ENCODE measurements at regions not wholly inside any gene's neighbourhood (a gene's known extent, or its start where the extent isn't known, plus 50 kb on each side); places are given as distances from the start of the nearest gene placed in this dataset.
"Not testable (repeated sequence)": the region's sequence is repeated elsewhere in the genome, so short reads cannot be mapped to it uniquely, and the experiment has no call there.

DNA sequence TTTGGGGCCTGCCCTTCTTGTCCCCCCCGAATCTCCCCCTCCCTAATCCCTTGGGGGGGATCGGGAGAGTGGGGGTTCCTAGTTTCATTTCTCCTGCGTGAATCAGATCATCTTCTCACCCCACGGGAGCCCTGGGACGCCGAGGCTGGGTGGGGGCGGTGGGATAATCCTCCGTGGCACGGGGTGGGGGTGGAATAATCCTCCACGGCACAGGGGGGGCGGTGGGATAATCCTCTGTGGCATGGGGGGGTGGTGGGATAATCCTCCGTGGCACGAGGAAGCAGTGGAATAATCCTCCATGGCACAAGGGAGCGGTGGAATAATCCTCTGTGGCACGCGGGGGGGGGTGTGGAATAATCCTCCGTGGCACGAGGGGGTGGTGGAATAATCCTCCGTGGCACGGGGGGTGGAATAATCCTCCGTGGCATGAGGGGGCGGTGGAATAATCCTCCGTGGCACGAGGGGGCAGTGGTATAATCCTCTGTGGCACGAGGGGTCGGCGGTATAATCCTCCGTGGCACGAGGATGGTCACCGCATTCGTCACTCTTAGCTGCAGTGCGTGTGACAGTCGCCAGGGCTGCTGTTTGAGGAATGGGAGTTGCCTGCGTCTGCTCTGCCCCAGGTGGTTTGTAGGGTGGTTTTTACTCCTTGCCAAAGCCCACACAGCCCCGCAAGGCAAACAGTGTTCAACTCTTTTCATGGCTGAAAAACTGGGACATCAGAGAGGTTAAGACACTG is 156.9 kb downstream of the LAT start:
- TF ChIP-seq, protein P1, sequence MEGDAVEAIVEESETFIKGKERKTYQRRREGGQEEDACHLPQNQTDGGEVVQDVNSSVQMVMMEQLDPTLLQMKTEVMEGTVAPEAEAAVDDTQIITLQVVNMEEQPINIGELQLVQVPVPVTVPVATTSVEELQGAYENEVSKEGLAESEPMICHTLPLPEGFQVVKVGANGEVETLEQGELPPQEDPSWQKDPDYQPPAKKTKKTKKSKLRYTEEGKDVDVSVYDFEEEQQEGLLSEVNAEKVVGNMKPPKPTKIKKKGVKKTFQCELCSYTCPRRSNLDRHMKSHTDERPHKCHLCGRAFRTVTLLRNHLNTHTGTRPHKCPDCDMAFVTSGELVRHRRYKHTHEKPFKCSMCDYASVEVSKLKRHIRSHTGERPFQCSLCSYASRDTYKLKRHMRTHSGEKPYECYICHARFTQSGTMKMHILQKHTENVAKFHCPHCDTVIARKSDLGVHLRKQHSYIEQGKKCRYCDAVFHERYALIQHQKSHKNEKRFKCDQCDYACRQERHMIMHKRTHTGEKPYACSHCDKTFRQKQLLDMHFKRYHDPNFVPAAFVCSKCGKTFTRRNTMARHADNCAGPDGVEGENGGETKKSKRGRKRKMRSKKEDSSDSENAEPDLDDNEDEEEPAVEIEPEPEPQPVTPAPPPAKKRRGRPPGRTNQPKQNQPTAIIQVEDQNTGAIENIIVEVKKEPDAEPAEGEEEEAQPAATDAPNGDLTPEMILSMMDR (IDR thresholded peaks at IDR 0.05; ENCODE audit: low read depth, low read length) = no peak
- no peak for DNase-seq (ENCODE audit: low read depth in 2 of 2)
- H3K4me3 ChIP-seq (replicated peaks in 1 of 2; ENCODE audit: low read depth in 2 of 2, low read length in 2 of 2) = no peak overlapping the region

DNA sequence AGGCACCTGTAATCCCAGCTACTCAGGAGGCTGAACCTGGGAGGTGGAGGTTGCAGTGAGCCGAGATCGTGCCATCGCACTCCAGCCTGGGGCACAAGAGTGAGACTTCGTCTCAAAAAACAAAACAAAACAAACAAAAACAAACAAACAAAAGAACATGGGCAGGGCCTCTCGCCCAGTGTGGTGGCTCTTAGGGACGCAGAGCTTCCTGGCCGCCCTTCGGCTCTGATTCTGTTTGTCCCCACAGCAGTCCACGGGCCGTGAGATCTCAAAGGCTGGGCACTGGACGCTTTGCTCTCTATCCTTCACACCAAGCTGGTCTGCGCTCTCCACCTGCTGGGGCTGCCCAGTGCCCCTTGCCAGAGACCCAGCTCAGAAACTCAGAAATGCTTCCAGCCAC is 156.3 kb downstream of the LAT start:
- not testable (repeated sequence) for DNase-seq (ENCODE audit: low read depth in 2 of 2); H3K4me3 ChIP-seq (replicated peaks in 1 of 2; ENCODE audit: low read depth in 2 of 2, low read length in 2 of 2)

DNA sequence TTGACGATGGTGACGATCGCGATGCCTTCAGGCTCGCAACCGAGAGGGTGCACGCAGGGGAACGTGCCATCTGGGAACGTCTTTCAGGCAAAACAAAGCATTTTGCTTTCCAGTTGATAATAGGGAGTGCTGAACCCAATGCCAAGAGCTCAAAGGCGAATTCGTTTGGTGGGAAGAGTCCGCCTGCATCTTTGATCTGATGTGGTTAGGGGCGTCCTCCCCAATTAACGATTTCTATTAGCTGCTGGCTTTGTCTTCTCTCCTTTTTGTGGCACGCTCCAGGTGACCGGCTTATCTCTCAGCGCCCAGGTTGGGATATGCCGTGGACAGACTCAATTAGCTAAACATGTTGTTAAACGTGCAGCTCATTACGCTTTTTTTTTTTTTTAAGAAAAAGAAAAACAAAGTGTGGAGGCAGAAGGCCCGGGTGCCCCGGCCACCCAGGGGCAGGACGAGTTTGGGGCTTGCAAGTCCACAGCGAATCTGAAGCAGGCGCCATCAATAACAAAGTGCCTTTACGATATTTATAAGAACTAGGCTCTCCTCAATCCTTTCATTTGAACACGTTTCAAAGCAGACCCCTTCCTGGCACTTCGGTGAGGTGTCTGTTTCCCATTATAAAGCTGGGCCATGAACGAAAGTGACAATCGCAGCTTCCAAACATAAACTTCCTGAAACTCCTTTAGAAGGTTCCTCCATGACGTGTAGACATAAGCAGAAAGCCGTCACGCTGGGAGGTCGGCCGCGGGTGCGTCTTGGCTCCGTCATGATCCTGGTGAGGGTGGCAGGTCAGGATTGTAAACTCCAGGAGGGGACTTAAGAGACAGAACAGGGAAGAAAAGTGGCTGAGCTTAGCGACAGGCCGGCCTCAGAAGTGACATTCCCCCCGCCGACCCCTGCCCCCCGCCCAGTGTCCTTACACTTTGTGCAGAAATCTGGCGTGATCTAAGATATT is 155.3 kb downstream of the LAT start:
- H3K4me3 ChIP-seq (replicated peaks in 1 of 2; ENCODE audit: low read depth in 2 of 2, low read length in 2 of 2); DNase-seq (ENCODE audit: low read depth in 2 of 2): not testable (repeated sequence)

DNA sequence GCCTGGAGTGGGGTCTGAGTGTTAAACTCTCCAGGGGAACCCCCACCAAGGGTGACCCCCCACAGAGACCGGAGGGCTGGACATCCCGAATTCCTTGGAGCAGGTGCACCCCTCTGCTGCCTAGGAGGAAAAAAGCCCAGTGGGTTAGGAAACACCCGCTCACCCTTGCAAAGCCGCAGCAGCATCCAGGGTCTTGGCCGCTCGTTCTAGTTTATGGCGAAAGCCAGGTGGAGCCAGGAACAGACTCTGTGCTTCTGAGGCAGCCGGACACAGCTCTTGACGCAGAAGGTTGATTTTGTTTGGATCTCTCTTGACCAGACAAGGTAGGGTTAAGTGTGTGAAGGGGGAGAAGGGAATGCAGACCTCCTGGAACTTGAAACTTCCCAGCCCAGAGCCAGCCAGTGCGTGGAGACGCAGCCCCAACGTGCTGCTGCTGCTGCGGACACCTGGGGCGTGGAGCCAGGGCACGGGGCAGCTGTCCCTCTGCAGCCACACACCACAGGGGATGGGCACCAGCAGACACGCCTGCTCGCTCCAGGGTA is 154.5 kb downstream of the LAT start:
- TF ChIP-seq, protein P1 (IDR thresholded peaks at IDR 0.05; ENCODE audit: low read depth, low read length) = no peak
- no peak overlapping the region for H3K4me3 ChIP-seq (replicated peaks in 1 of 2; ENCODE audit: low read depth in 2 of 2, low read length in 2 of 2)

DNA sequence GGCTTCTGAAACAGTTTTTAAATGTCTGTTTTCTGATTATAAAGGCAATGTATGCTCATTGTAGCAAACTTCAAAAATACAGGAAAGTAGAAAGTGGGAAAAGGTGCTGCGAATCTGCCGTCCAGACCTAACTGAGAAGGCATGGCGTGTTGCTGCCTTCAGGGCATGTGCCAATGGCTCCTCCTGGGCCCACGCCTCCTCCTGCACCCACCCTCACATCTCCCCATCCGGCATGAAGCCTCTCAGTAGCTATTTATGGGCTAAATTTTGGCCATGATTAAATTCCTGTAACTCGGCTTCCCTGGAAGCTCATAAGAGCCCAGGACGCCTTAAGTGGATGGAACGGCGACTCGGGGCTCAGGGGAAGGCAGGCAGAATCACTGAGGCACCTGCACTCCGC is 153.8 kb downstream of the LAT start:
- not testable (repeated sequence) for H3K4me3 ChIP-seq (replicated peaks in 1 of 2; ENCODE audit: low read depth in 2 of 2, low read length in 2 of 2); DNase-seq (ENCODE audit: low read depth in 2 of 2)

More for the DNA sequence above, 154.5 kb downstream of the LAT start:
- no peak for DNase-seq (ENCODE audit: low read depth in 2 of 2)

DNA sequence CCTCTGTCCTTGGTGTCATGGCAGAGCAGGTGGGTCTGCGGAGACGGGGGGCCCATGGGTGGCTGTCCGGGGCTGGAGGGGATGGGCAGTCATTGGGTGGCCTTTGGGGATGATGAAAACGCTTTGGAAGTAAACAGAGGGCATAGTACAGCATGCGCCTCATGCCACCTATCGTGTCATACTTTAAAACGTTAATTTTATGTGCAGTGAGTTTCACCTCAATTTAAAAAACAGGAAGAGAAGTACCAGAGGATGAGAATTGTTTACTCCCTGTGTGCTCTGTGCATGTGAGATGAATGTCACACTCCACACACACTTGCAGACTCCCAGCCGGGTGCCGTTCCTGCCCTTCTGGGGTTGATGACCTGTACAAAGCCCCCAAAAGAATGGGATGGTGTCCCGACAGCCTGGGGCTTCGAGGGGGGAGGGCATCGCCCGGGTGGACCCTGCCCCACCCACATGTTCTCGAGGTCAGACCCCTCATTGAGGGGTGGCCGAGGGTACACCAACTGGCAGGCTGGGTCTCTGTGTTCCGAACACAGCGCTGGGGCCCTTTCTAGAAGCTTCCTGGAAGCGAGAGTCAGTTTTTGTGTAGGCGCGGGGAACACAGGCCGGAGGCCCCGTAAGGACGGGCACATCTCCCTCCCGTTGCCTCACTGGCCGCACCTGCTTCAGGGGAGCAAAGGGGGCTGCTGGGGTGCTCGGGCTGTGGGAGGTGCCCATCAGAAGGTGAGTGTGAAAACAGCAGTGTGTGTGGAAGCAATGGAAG is 153.2 kb downstream of the LAT start:
- not testable (repeated sequence) for H3K4me3 ChIP-seq (replicated peaks in 1 of 2; ENCODE audit: low read depth in 2 of 2, low read length in 2 of 2); DNase-seq (ENCODE audit: low read depth in 2 of 2)

DNA sequence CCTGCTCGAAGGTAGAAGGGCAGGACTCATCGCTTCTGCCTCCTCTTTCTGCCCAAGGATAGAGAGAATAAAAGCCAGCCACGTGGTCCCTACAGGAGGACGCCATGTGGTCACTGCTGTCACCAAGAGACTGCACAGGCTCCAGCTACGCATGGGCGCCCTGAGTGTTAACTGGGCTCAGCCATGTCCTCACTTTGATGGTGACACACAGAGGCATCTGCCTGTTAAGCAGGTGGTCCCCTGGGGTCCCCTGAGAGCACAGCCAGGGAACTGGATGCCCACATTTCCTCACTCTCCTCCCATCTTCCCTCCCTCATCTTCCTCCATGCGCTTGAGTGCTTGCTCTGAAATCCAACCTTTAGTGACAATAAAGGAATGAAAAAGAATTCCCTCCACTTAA is 152.6 kb downstream of the LAT start:
- H3K4me3 ChIP-seq (replicated peaks in 1 of 2; ENCODE audit: low read depth in 2 of 2, low read length in 2 of 2); DNase-seq (ENCODE audit: low read depth in 2 of 2): not testable (repeated sequence)

DNA sequence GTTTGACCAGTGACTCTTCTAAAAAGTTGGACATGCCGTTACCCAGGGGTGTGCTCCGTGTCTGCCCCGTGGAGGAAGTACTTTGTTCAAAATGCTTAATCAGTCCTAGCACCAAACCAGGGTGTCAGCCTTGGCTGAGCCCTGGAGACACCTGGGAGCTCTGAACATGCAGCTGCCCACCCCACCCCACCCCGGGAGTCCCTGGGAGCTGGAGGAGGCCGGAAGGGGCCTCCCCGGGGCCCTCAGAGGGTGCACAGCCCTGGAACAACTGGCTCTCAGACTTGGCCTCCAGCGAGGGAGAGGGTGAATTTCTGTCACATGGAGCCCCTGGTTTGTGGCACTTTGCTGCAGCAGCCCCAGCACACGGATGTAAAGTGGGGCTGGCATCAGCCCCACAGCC is 152.1 kb downstream of the LAT start:
- not testable (repeated sequence) for H3K4me3 ChIP-seq (replicated peaks in 1 of 2; ENCODE audit: low read depth in 2 of 2, low read length in 2 of 2); DNase-seq (ENCODE audit: low read depth in 2 of 2)

DNA sequence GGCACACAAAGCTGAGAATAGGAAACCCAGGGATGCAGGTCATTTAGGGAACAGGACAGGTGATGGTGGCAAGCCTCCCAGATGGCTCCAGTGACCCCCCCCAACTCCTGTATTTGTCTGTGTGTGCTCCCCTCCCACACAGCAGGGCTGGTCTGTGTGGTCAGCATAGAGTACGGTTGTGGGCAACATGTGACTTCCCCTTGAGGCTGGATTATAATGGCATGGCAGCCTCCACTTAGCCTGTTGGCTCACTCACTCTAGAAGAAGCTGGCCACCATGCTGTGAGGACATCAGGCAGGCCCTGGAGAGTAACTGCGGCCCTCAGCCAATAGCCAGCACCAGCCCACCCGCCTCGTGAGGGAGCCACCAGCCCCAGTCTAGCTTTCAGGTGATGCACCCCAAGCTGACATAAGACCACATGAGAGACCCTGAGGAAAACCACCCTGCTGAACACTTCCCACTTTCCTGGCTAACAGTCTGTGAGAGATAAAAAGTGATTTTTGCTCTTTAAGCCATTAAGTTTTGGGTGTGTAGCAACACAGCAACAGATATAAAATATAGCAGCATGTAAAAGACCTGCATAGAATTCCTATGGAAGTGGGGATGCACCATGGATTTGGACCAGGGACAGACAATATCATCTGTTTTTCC is 151.3 kb downstream of the LAT start:
- not testable (repeated sequence) for H3K4me3 ChIP-seq (replicated peaks in 1 of 2; ENCODE audit: low read depth in 2 of 2, low read length in 2 of 2); DNase-seq (ENCODE audit: low read depth in 2 of 2)

DNA sequence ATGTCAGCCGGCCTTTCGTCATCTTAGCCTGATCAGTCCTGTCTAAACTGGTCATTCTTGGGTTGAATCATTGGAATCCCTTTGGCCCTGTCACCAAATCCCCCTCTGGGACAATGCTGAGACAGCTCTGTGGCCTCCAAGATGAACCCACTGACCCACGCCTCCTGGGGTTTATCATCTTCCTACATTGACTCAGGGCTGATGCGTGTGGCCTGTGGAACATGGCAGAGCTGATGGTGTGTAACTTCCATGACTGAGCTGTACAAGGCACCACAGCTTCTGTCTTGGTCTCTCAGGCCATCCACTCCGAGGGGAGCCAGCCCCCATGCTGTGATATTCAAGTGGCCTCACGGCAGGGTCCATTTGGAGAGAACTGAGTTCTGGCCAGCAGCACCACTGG is 150.2 kb downstream of the LAT start:
- DNase-seq (ENCODE audit: low read depth in 2 of 2); H3K4me3 ChIP-seq (replicated peaks in 1 of 2; ENCODE audit: low read depth in 2 of 2, low read length in 2 of 2): not testable (repeated sequence)

DNA sequence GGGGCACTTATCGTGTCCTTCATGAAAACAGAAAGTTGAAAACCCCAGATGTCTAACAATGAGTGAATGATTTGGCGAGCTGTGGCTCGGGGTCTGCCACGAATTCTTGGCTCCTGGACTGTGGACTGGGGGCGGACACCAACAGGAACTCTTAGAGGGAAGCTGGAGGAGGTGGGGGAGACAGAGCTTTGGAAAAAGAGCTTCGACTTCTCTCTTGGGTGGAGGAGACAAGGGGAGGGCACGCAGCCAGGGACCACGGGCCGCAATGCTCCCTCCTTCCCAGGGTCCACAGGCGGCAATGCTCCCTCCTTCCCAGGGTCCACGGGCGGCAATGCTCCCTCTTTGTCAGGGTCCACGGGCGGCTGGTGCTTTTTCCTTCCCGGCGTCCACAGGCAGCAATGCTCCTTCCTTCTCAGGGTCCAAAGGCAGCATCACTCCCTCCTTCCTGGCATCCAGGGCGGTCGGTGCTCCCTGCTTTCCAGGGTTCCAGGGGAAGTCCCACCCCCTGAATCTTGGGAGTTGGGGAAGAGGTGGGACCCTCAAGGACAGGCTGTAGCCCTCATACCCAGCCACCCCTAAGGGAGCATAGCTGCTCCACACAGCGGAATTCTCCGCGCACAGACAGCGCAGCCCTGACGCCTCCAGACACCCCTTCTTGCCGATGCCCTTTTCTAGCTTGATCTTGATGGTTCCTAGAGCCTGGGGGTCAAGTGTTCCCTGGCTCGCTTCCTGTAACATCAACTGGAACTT is 149.0 kb downstream of the LAT start:
- not testable (repeated sequence) for DNase-seq (ENCODE audit: low read depth in 2 of 2); H3K4me3 ChIP-seq (replicated peaks in 1 of 2; ENCODE audit: low read depth in 2 of 2, low read length in 2 of 2)

DNA sequence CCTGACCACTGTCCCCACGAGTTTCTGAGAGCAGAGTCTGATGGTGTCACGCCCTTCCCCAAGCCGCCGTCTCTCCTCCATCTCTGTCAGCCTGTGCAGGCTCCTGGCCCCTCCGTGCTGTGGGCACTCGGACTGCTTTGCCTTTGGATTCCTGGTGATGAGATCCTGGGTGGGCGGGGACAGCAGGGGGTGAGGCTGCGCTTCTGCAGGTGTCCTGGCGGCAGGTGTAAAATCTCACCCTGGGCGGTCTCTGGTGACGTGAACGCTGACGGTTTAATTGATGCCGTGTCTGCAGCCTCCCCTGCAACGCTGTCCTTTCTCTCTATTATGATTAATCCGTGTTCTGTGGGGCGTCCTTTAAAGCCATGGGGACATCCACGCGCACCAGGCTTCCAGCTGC is 148.0 kb downstream of the LAT start:
- not testable (repeated sequence) for DNase-seq (ENCODE audit: low read depth in 2 of 2); H3K4me3 ChIP-seq (replicated peaks in 1 of 2; ENCODE audit: low read depth in 2 of 2, low read length in 2 of 2)

DNA sequence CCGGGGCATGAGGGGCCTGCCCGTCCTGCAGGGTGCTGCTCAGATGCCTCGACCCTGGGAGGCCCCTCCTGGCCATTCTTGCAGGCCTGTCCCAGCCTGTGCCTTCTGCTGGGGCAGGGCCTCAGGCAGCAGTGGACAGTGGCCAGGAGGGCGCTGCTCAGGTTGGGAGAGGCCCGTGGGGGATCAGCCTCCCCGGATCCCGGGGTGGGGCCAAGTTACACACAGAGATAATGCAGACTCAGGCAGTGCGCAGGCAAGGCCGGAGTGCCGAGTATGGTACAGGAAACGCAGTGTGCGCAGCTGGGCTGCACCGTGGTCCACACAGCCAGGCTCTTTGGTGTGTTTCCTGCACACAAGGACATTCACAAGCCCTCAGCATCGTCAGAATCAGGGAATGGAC is 147.6 kb downstream of the LAT start:
- not testable (repeated sequence) for H3K4me3 ChIP-seq (replicated peaks in 1 of 2; ENCODE audit: low read depth in 2 of 2, low read length in 2 of 2); DNase-seq (ENCODE audit: low read depth in 2 of 2)
